Activated CD4-positive, alpha-beta memory T cell treated with anti-CD3 and anti-CD28 coated beads, Interleukin-2, amount 10 ng/mL, durations not matched to agents 7 days and 5 days (primary cell): ENCODE measurements at regions not wholly inside any gene's neighbourhood (a gene's known extent, or its start where the extent isn't known, plus 50 kb on each side); places are given as distances from the start of the nearest gene placed in this dataset.

Experiments
- CTCF ChIA-PET: fragments of 350-600 bp; sonication (Branson Sonifier 250); formaldehyde crosslinking; loops from one replicate; lab custom pipeline; 2021; ENCODE audit warnings: antibody characterized with exemption, inconsistent platforms; lab: Charles Lee
- POLR2A ChIA-PET: fragments of 350-600 bp; sonication (Branson Sonifier 250); formaldehyde crosslinking; loops from one replicate; lab custom pipeline; 2021; ENCODE audit warnings: antibody characterized with exemption; lab: Charles Lee
- DNase-seq: peaks from one replicate; pipeline ENCODE4 v3.0.0-alpha.2; 2020
- H3K27ac Mint-ChIP-seq: one replicate; pipeline ENCODE4 v1.8.0; 2021; ENCODE audit warnings: mild to moderate bottlenecking, mixed read lengths
- H3K27me3 Mint-ChIP-seq: one replicate; pipeline ENCODE4 v1.8.0; 2021; ENCODE audit warnings: mixed read lengths
- H3K36me3 Mint-ChIP-seq: one replicate; pipeline ENCODE4 v1.8.0; 2021; ENCODE audit warnings: low read depth, mixed read lengths
- H3K4me1 Mint-ChIP-seq: one replicate; pipeline ENCODE4 v1.8.0; 2021; ENCODE audit warnings: mixed read lengths
- H3K4me3 Mint-ChIP-seq: one replicate; pipeline ENCODE4 v1.8.0; 2021; ENCODE audit warnings: mild to moderate bottlenecking, mixed read lengths
- H3K9me3 Mint-ChIP-seq: one replicate; pipeline ENCODE4 v1.8.0; 2021; ENCODE audit warnings: mixed read lengths

DNA sequence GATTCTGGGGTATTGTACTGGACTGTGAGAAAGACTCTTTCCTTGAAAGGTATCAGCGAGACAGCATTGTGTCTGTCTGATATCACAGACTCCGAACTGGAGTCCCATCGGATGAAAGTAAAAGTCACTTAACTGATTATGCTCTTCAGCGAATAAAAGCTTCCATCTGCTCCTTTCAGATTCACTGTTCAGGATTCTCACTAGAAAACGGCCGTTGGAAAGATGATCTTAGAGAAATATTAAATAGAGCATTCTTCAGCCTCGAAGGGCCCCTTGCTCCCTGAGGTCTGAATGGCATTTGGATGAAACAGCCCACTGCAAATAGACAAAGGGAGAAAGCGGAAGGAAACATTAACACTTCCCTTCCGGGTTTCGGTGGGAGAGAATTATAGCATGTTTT, 416.2 kb upstream of the PRKX start:
- Mint-ChIP-seq H3K27ac (no peak overlapping the region), H3K4me3 (no peak overlapping the region), H3K4me1 (no peaks in the 10 kb centered on the region), H3K27me3 (no peaks in the 10 kb centered on the region), H3K9me3 (no peaks in the 10 kb centered on the region), H3K36me3 (no peaks in the 10 kb centered on the region)
- CTCF ChIA-PET, result no interaction called here
- DNase-seq, result no peak
- POLR2A ChIA-PET, result no interaction called here

DNA sequence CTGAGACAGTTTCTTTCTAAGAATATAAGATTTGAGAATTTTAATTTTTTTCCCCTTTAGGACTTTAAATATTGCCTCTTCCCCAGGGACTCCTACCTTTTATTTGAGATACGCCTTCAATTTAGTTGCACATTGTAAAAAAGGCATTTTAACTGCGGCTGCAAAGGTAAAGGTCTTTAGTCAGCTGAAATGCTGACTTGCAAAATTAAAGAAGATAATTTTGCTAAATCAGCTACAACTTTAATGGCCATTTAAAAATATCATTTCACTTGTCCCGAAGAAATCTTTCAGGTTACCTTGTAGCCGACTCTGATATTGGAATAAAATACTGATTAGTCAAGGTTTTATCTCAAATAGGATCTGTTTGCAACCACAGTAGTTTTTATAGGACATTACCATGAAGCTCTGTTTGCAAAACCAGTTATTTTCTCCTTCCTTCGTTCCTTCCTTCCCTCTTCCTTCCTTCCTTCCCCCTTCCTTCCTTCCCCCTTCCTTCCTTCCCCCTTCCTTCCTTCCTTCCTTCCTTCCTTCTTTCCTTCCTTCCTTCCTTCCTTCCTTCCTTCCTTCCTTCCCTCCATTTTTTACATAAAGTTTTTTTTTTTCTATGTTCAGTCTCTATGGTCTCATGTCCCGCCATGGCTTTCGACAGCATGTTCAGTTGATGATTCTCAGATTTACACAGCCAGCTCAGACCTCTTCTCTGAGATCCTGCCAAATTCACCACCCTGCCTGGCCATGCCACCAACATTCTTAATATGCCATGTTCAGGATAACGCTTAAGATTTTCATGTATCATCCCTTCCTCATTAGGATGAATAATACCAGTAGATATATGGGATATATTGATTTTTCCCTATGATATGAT, 405.4 kb upstream of the PRKX start:
- no peaks in the 10 kb centered on the region for H3K36me3 Mint-ChIP-seq
- peaks cover 3% of the 10 kb centered on the region for H3K9me3 Mint-ChIP-seq
- ChIA-PET POLR2A (no interaction called here), CTCF (no interaction called here)
- no peak overlapping the region for H3K4me3 Mint-ChIP-seq
- H3K4me1 Mint-ChIP-seq, result no peaks in the 10 kb centered on the region
- no peak for DNase-seq
- no peak overlapping the region for H3K27ac Mint-ChIP-seq
- H3K27me3 Mint-ChIP-seq, result no peaks in the 10 kb centered on the region

DNA sequence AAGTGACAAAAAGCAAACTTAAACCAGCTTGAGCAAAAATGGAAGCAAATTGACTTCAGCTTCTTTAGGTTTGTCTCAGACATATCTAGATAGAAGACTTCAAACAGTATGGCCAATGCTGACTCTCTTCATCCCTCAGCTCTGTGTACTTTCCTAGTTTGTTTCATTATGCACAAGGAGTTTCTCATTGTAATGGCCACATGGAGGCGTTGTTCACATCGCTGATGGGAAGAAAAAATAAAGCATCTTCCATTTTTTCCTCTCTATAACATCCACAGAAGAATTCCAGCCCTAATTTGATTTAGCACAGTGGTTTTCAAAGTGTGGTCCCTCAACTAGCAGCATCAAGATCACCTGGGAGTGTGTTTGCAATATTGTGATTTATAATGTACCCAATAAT, 397.5 kb upstream of the PRKX start:
- H3K36me3 Mint-ChIP-seq, result no peaks in the 10 kb centered on the region
- no peaks in the 10 kb centered on the region for H3K4me1 Mint-ChIP-seq
- H3K9me3 Mint-ChIP-seq, result no peaks in the 10 kb centered on the region
- ChIA-PET POLR2A (no interaction called here), CTCF (no interaction called here)
- H3K4me3 Mint-ChIP-seq, result no peak overlapping the region
- no peak for DNase-seq
- H3K27me3 Mint-ChIP-seq, result no peaks in the 10 kb centered on the region
- H3K27ac Mint-ChIP-seq, result no peak overlapping the region

DNA sequence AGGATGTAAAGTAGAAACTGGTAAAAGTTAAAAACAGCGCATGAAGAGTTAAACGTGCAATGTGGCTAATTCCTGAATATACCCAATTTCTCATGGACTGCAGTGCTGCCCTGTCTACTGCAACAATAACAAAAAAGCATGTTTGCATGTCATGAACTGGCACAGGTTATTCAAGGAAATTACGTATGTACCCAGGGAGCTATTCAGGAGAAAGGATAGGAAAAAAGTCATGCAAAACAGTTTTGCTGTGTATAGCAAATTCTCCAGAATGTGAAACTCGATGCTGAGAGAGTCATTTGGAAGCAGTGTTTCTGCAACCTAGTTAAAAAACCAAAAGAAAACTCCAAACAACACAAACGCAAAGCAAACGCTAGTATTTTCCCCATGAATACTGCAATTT, 381.5 kb upstream of the PRKX start:
- no peaks in the 10 kb centered on the region for H3K36me3 Mint-ChIP-seq
- no peak overlapping the region for H3K4me3 Mint-ChIP-seq
- CTCF ChIA-PET, result no interaction called here
- no peaks in the 10 kb centered on the region for H3K9me3 Mint-ChIP-seq
- H3K27me3 Mint-ChIP-seq, result no peaks in the 10 kb centered on the region
- POLR2A ChIA-PET, result no interaction called here
- H3K27ac Mint-ChIP-seq, result no peak overlapping the region
- no peaks in the 10 kb centered on the region for H3K4me1 Mint-ChIP-seq
- no peak for DNase-seq

DNA sequence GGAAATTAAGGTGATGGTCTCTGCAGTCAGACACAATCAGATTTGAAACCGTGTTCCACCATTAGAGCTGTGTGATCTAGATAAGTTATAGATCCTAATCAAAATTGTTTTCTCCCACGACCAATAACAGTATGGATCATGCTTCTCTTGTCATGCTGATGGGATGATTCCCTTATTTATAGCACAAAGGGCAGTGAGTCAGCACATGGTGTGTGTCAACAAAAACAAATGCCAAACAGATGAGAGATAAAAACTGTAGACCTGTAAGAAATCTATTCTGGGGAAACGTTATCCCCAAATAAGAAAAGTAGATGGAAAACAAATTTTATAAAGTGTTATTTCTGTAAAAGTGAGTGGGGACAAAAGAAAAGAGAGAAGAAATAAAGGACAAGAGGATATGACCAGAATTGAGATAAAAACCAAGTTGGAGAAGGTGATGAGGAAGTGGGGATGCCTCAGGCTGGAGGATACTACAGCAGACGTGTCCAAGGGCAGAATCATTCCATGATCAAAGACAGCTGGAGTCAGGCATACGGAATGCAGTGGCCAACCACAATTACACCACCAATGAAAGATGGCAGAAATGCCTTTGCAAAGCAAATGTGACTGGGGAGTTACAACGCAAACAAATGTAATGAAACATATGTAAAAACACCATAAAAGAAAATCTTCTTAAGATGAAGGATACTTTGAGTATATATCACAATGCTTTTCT, 377.8 kb upstream of the PRKX start:
- Mint-ChIP-seq H3K4me1 (no peaks in the 10 kb centered on the region), H3K27me3 (no peaks in the 10 kb centered on the region), H3K9me3 (no peaks in the 10 kb centered on the region), H3K27ac (no peak overlapping the region), H3K4me3 (no peak overlapping the region), H3K36me3 (no peaks in the 10 kb centered on the region)
- CTCF ChIA-PET, result no interaction called here
- POLR2A ChIA-PET, result no interaction called here
- DNase-seq, result no peak

GRCh38 chrX:4059893-4060292, 346.4 kb upstream of the PRKX start:
- no peaks in the 10 kb centered on the region for H3K36me3 Mint-ChIP-seq
- POLR2A ChIA-PET, result no interaction called here
- CTCF ChIA-PET, result no interaction called here
- H3K4me1 Mint-ChIP-seq, result no peaks in the 10 kb centered on the region
- no peak for DNase-seq
- H3K9me3 Mint-ChIP-seq, result no peaks in the 10 kb centered on the region
- H3K27ac Mint-ChIP-seq, result no peak overlapping the region
- H3K27me3 Mint-ChIP-seq, result no peaks in the 10 kb centered on the region
- H3K4me3 Mint-ChIP-seq, result no peak overlapping the region

- Mint-ChIP-seq H3K4me1 (no peaks in the 10 kb centered on the region), H3K27me3 (no peaks in the 10 kb centered on the region), H3K36me3 (no peaks in the 10 kb centered on the region), H3K4me3 (no peak overlapping the region), H3K27ac (no peak overlapping the region), H3K9me3 (no peaks in the 10 kb centered on the region)
- DNase-seq, result no peak
- ChIA-PET POLR2A (no interaction called here), CTCF (no interaction called here)
These were observed 330.5 kb upstream of the PRKX start for GRCh38 chrX:4043951-4044350.

- ChIA-PET CTCF (no interaction called here), POLR2A (no interaction called here)
- no peaks in the 10 kb centered on the region for H3K4me1 Mint-ChIP-seq
- no peak overlapping the region for H3K27ac Mint-ChIP-seq
- DNase-seq, result no peak
- no peaks in the 10 kb centered on the region for H3K9me3 Mint-ChIP-seq
- H3K36me3 Mint-ChIP-seq, result no peaks in the 10 kb centered on the region
- no peak overlapping the region for H3K4me3 Mint-ChIP-seq
- H3K27me3 Mint-ChIP-seq, result no peaks in the 10 kb centered on the region
These were observed 322.4 kb upstream of the PRKX start for GRCh38 chrX:4035874-4036273.

DNA sequence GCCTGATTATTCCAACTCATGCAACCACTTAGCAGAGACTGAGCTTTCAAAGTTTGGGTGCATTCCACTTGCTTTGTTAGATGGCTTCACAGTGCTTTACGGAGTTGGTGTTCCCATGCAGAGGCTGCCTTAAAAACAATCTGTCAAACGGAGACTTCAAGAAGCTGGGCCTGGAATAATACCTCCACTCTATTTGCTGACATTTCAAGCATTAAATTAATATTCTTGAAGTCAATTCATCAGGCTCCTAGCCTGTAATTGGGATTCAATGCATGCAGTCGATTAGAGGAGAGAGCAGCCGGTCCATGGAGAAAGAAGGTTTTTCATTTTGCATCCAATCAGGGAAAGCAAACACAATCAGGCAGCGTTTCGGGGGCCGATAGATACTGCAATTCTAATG, 314.7 kb upstream of the PRKX start:
- POLR2A ChIA-PET, result no interaction called here

DNA sequence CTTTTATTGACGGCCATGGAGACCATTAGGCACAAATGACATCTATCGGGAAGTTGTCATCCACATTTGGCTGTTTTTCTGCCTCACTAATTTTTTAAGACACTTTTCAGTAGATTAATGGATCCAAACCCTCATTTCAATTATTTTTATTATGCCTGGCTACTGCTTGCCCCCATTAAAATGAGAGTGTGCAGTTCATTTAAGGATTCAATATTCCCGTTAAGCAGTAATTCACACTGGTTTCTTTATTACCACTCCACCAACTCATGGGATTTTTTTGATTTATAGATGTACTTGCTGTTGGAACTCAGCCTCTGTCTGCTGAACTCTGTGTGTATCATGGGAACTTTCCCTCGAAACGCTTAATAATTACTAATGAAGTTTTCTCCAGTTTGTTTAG, 291.8 kb upstream of the PRKX start:
- Mint-ChIP-seq H3K4me1 (no peaks in the 10 kb centered on the region), H3K4me3 (no peak overlapping the region), H3K27me3 (no peaks in the 10 kb centered on the region), H3K36me3 (no peaks in the 10 kb centered on the region), H3K9me3 (no peaks in the 10 kb centered on the region), H3K27ac (no peak overlapping the region)
- no peak for DNase-seq
- ChIA-PET CTCF (no interaction called here), POLR2A (no interaction called here)

More for the DNA sequence above, 314.7 kb upstream of the PRKX start:
- Mint-ChIP-seq H3K27ac (no peak overlapping the region), H3K9me3 (no peaks in the 10 kb centered on the region), H3K4me3 (no peak overlapping the region), H3K36me3 (no peaks in the 10 kb centered on the region), H3K27me3 (no peaks in the 10 kb centered on the region), H3K4me1 (no peaks in the 10 kb centered on the region)
- no peak for DNase-seq
- CTCF ChIA-PET, result no interaction called here

DNA sequence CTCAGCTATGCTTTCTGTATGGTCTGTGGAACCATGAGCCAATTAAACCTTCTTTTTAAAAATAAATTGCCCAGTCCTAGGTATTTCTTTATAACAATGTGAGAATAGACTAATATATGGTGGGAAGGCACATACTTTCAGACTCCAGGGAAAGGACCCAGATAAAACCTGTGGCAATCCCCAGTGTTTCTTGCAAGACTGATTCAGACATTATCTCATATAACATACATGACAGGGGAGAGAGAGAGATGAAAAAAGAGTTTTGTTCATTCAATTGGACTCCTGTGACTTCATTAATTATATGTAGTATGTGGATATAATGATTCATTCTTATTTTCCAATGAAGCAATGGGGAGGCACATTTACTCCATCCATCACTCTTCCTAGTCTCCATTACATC, 291.4 kb upstream of the PRKX start:
- H3K4me1 Mint-ChIP-seq, result no peaks in the 10 kb centered on the region

GRCh38 chrX:3994315-3994714, 280.9 kb upstream of the PRKX start:
- no peaks in the 10 kb centered on the region for H3K4me1 Mint-ChIP-seq
- H3K4me3 Mint-ChIP-seq, result no peak overlapping the region
- ChIA-PET POLR2A (no interaction called here), CTCF (no interaction called here)
- no peaks in the 10 kb centered on the region for H3K9me3 Mint-ChIP-seq
- no peak for DNase-seq
- no peaks in the 10 kb centered on the region for H3K36me3 Mint-ChIP-seq
- no peaks in the 10 kb centered on the region for H3K27me3 Mint-ChIP-seq
- H3K27ac Mint-ChIP-seq, result no peak overlapping the region

More for the DNA sequence above, 291.4 kb upstream of the PRKX start:
- POLR2A ChIA-PET, result no interaction called here
- no peaks in the 10 kb centered on the region for H3K36me3 Mint-ChIP-seq
- DNase-seq, result no peak
- no peaks in the 10 kb centered on the region for H3K9me3 Mint-ChIP-seq
- H3K27me3 Mint-ChIP-seq, result no peaks in the 10 kb centered on the region
- no peak overlapping the region for H3K4me3 Mint-ChIP-seq
- H3K27ac Mint-ChIP-seq, result no peak overlapping the region
- CTCF ChIA-PET, result no interaction called here

GRCh38 chrX:3990569-3990968, 277.1 kb upstream of the PRKX start:
- H3K36me3 Mint-ChIP-seq, result no peaks in the 10 kb centered on the region
- DNase-seq, result no peak
- H3K4me1 Mint-ChIP-seq, result no peaks in the 10 kb centered on the region
- no peak overlapping the region for H3K4me3 Mint-ChIP-seq
- H3K27ac Mint-ChIP-seq, result no peak overlapping the region
- ChIA-PET POLR2A (no interaction called here), CTCF (no interaction called here)
- H3K27me3 Mint-ChIP-seq, result no peaks in the 10 kb centered on the region
- H3K9me3 Mint-ChIP-seq, result no peaks in the 10 kb centered on the region
